H1 (cell line): ENCODE measurements at regions not wholly inside any gene's neighbourhood (a gene's known extent, or its start where the extent isn't known, plus 50 kb on each side); places are given as distances from the start of the nearest gene placed in this dataset.

Experiments used
- CTCF ChIA-PET: fragments of 300-600 bp; sonication (Branson Sonifier 250); formaldehyde crosslinking; loops from one replicate; lab custom pipeline; 2021; ENCODE audit not compliant: partially characterized antibody; lab: Charles Lee
- POLR2A ChIA-PET: fragments of 300-600 bp; sonication (Branson Sonifier 250); formaldehyde crosslinking; loops from one replicate; lab custom pipeline; 2021; ENCODE audit warnings: inconsistent platforms; ENCODE audit not compliant: partially characterized antibody; lab: Charles Lee
- DNase-seq, 2 experiments: peaks; one replicate each; pipeline versions ENCODE4 v3.0.0 to v3.0.0-alpha.2; 2010 to 2022; ENCODE audit warnings: low spot score in 2 of 2, low read depth in 1 of 2, mixed read lengths in 1 of 2
- FAIRE-seq: peaks from 2 replicates; lab custom pipeline; 2011; peaks lifted over from hg19 to GRCh38; lab: Jason Lieb, UNC
- H2AFZ ChIP-seq: 2 replicates; pipeline ENCODE4 v1.8.1; 2012; ENCODE audit warnings: low read length, inconsistent platforms
- H2AK5ac ChIP-seq: 2 replicates; pipeline ENCODE4 v1.6.1; 2013; ENCODE audit warnings: low read depth, low read length
- H2BK120ac ChIP-seq: replicated peaks from 2 replicates; pipeline ENCODE3; 2013; ENCODE audit warnings: low read depth, low read length, inconsistent platforms
- H2BK12ac ChIP-seq: 2 replicates; pipeline ENCODE4 v1.6.1; 2013; ENCODE audit warnings: low read depth, low read length
- H2BK15ac ChIP-seq: 2 replicates; pipeline ENCODE4 v1.6.1; 2013; ENCODE audit warnings: low read length
- H2BK20ac ChIP-seq: 2 replicates; pipeline ENCODE4 v1.6.1; 2013; ENCODE audit warnings: low read length
- H2BK5ac ChIP-seq: 2 replicates; pipeline ENCODE4 v1.6.1; 2013; ENCODE audit warnings: low read depth, low read length
- H3K14ac ChIP-seq: 2 replicates; pipeline ENCODE4 v1.6.1; 2013; ENCODE audit warnings: inconsistent platforms; ENCODE audit not compliant: insufficient read length
- H3K18ac ChIP-seq: 2 replicates; pipeline ENCODE4 v1.6.1; 2013; ENCODE audit warnings: low read length; ENCODE audit errors: extremely low read depth
- H3K23ac ChIP-seq: 2 replicates; pipeline ENCODE4 v1.6.1; 2013; ENCODE audit warnings: inconsistent platforms; ENCODE audit not compliant: insufficient read length
- H3K23me2 ChIP-seq: 2 replicates; pipeline ENCODE4 v1.6.1; 2013; ENCODE audit warnings: low read depth, low read length
- H3K27ac ChIP-seq: 2 replicates; pipeline ENCODE4 v1.6.1; 2011; ENCODE audit warnings: low read depth, low read length, inconsistent platforms
- H3K27me3 ChIP-seq, 4 experiments: replicated peaks in 1 of 4; 1 replicate in 1 of 4; 2 replicates in 3 of 4; pipeline versions ENCODE4 v1.6.1 to v1.8.1; 2011 to 2013; ENCODE audit warnings: low read length in 3 of 4, mild to moderate bottlenecking in 3 of 4, inconsistent platforms in 2 of 4, mixed read lengths in 2 of 4, moderate library complexity in 1 of 4; ENCODE audit not compliant: control insufficient read depth in 3 of 4, insufficient read depth in 3 of 4; ENCODE audit errors: extremely low read depth in 1 of 4
- H3K36me3 ChIP-seq, 4 experiments: 2 replicates each; pipeline versions ENCODE4 v1.6.1 to v1.8.1; 2011 to 2013; ENCODE audit warnings: mild to moderate bottlenecking in 4 of 4, low read length in 3 of 4, moderate library complexity in 2 of 4, control low read depth in 1 of 4, inconsistent platforms in 1 of 4; ENCODE audit not compliant: insufficient read depth in 4 of 4, control insufficient read depth in 2 of 4
- H3K4ac ChIP-seq: replicated peaks from 2 replicates; pipeline ENCODE3; 2013; ENCODE audit warnings: low read length, low read depth, mixed read lengths, inconsistent platforms; ENCODE audit not compliant: insufficient read length
- H3K4me1 ChIP-seq, 4 experiments: replicated peaks in 1 of 4; 1 replicate in 1 of 4; 2 replicates in 3 of 4; pipeline versions ENCODE4 v1.6.1 to v1.8.1; 2011 to 2013; ENCODE audit warnings: low read length in 3 of 4, inconsistent platforms in 2 of 4, mixed read lengths in 1 of 4; ENCODE audit not compliant: insufficient read depth in 4 of 4, control insufficient read depth in 3 of 4
- H3K4me2 ChIP-seq, 2 experiments: 2 replicates each; pipeline versions ENCODE4 v1.6.1 to v1.8.1; 2011 to 2013; ENCODE audit warnings: low read depth in 2 of 2, low read length in 2 of 2, control low read depth in 1 of 2, inconsistent platforms in 1 of 2, mild to moderate bottlenecking in 1 of 2; ENCODE audit not compliant: insufficient read depth in 1 of 2
- H3K4me3 ChIP-seq, 4 experiments: fragments of 200-600, 300-600 bp in 1 of 4; sonication (generic), shearing (Covaris generic), sonication (Bioruptor Twin) in 1 of 4; 2 replicates each; pipeline versions ENCODE4 v1.5.1 to v1.8.1; 2011 to 2016; ENCODE audit warnings: low read length in 4 of 4, low read depth in 3 of 4, control low read depth in 2 of 4, inconsistent platforms in 2 of 4, mild to moderate bottlenecking in 2 of 4, mixed read lengths in 1 of 4, moderate library complexity in 1 of 4; ENCODE audit not compliant: insufficient read depth in 2 of 4; ENCODE audit errors: extremely low read depth in 1 of 4
- H3K56ac ChIP-seq: replicated peaks from 2 replicates; pipeline ENCODE3; 2013; ENCODE audit warnings: low read depth, mild to moderate bottlenecking, mixed read lengths, low read length, inconsistent platforms; ENCODE audit not compliant: insufficient read length
- H3K79me1 ChIP-seq: 2 replicates; pipeline ENCODE4 v1.6.1; 2013; ENCODE audit warnings: low read depth, low read length, control low read depth
- H3K79me2 ChIP-seq, 2 experiments: 2 replicates each; pipeline versions ENCODE4 v1.6.1 to v1.8.1; 2012 to 2013; ENCODE audit warnings: low read length in 2 of 2, mild to moderate bottlenecking in 2 of 2, inconsistent platforms in 1 of 2; ENCODE audit not compliant: insufficient read depth in 2 of 2, control insufficient read depth in 1 of 2
- H3K9ac ChIP-seq, 4 experiments: replicated peaks in 1 of 4; 1 replicate in 1 of 4; 2 replicates in 3 of 4; pipeline versions ENCODE4 v1.6.1 to v1.8.1; 2011 to 2013; ENCODE audit warnings: low read depth in 3 of 4, low read length in 3 of 4, control low read depth in 2 of 4, mild to moderate bottlenecking in 2 of 4, moderate library complexity in 2 of 4, inconsistent platforms in 1 of 4; ENCODE audit errors: extremely low read depth in 1 of 4
- H3K9me3 ChIP-seq, 2 experiments: 2 replicates each; pipeline versions ENCODE4 v1.6.1 to v1.8.1; 2012 to 2013; ENCODE audit warnings: mild to moderate bottlenecking in 2 of 2, moderate library complexity in 2 of 2, control low read depth in 1 of 2, inconsistent platforms in 1 of 2, low read depth in 1 of 2, low read length in 1 of 2, mixed read lengths in 1 of 2; ENCODE audit not compliant: insufficient read depth in 2 of 2
- H4K20me1 ChIP-seq, 2 experiments: replicated peaks in 1 of 2; 2 replicates each; pipeline versions ENCODE3 to v1.8.1; 2011 to 2013; ENCODE audit warnings: inconsistent platforms in 2 of 2, low read length in 2 of 2, mild to moderate bottlenecking in 1 of 2; ENCODE audit not compliant: insufficient read depth in 2 of 2, control insufficient read depth in 1 of 2
- H4K5ac ChIP-seq: 2 replicates; pipeline ENCODE4 v1.6.1; 2013; ENCODE audit warnings: low read length, low read depth, mixed read lengths, inconsistent platforms; ENCODE audit not compliant: insufficient read length
- H4K8ac ChIP-seq: 2 replicates; pipeline ENCODE4 v1.8.0; 2013; ENCODE audit warnings: mild to moderate bottlenecking, moderate library complexity, low read length, inconsistent platforms; ENCODE audit not compliant: insufficient read depth; ENCODE audit errors: extremely low read depth
- H4K91ac ChIP-seq: replicated peaks from 2 replicates; pipeline ENCODE3; 2013; ENCODE audit warnings: low read length, mixed read lengths, inconsistent platforms; ENCODE audit not compliant: insufficient read length
- BCL11A ChIP-seq, 2 experiments: IDR thresholded peaks; one replicate each; pipeline ENCODE4 v1.6.1; 2011; ENCODE audit warnings: low read depth in 2 of 2, low read length in 2 of 2, mild to moderate bottlenecking in 2 of 2
- CEBPB ChIP-seq: IDR thresholded peaks from 2 replicates; pipeline ENCODE4 v1.6.1; 2012; ENCODE audit warnings: low read depth, low read length
- EZH2 ChIP-seq: fragments of 200-600 bp; sonication (generic); IDR thresholded peaks from 2 replicates; pipeline ENCODE4 v1.7.1; 2012; ENCODE audit warnings: low read depth, mild to moderate bottlenecking, moderate library complexity, low read length, inconsistent platforms; ENCODE audit not compliant: severe bottlenecking
- RBBP5 ChIP-seq: IDR thresholded peaks from 2 replicates; pipeline ENCODE4 v1.7.1; 2012; ENCODE audit warnings: low read depth, mild to moderate bottlenecking, inconsistent platforms, low read length, moderate library complexity, borderline replicate concordance
- SP1 ChIP-seq: IDR thresholded peaks from 2 replicates; pipeline ENCODE4 v1.6.1; 2011; ENCODE audit warnings: low read depth, low read length
- TAF7 ChIP-seq: optimal IDR thresholded peaks from 2 replicates; pipeline ENCODE3; 2011; ENCODE audit warnings: low read depth, mild to moderate bottlenecking, inconsistent platforms, low read length, moderate library complexity, borderline replicate concordance
- WGBS, 2 experiments: shearing (Covaris generic) in 1 of 2; methylation state at CpG; one replicate each; pipeline versions ENCODE4 v1.1.6 to v1.1.7; 2013 to 2015; ENCODE audit warnings: low lambda C conversion rate in 2 of 2, mixed read lengths in 2 of 2, inconsistent platforms in 1 of 2, low coverage in 1 of 2, missing lambda C conversion rate in 1 of 2; ENCODE audit not compliant: insufficient replicate concordance in 2 of 2, insufficient coverage in 1 of 2, insufficient read length in 1 of 2; ENCODE audit errors: extremely low coverage in 1 of 2, missing lambda C conversion rate in 1 of 2; 5-methylcytosine and 5-hydroxymethylcytosine counted together
- TF ChIP-seq, protein P1 (sequence below), 3 experiments: IDR thresholded peaks; 1 replicate in 2 of 3; 2 replicates in 1 of 3; pipeline versions ENCODE4 v1.5.1 to v1.6.1; 2011; ENCODE audit warnings: low read length in 3 of 3, mild to moderate bottlenecking in 3 of 3, inconsistent platforms in 2 of 3, low read depth in 1 of 3, moderate library complexity in 1 of 3; ENCODE audit not compliant: insufficient read depth in 1 of 3; ENCODE audit errors: control extremely low read depth in 1 of 3
- TF ChIP-seq, protein P2 (sequence below): IDR thresholded peaks from 2 replicates; pipeline ENCODE4 v1.6.1; 2011; ENCODE audit warnings: low read length, improper control_type of control experiment

- no peaks in the 10 kb centered on the region for H3K4me1 ChIP-seq
- H3K23ac ChIP-seq = no peak overlapping the region
- ChIA-PET POLR2A (no interaction called here), CTCF (no interaction called here)
- WGBS, 2 experiments = 93% methylated on average over 1 of the region's 1 CpG; no CpG with 5 or more reads in 1 of the 2 experiments
- FAIRE-seq (no peak), DNase-seq (no peak)
- no peak overlapping the region for H3K4me3 ChIP-seq
- H3K56ac ChIP-seq = no peak overlapping the region
- H3K36me3 ChIP-seq = no peaks in the 10 kb centered on the region
- TF ChIP-seq, protein P1, sequence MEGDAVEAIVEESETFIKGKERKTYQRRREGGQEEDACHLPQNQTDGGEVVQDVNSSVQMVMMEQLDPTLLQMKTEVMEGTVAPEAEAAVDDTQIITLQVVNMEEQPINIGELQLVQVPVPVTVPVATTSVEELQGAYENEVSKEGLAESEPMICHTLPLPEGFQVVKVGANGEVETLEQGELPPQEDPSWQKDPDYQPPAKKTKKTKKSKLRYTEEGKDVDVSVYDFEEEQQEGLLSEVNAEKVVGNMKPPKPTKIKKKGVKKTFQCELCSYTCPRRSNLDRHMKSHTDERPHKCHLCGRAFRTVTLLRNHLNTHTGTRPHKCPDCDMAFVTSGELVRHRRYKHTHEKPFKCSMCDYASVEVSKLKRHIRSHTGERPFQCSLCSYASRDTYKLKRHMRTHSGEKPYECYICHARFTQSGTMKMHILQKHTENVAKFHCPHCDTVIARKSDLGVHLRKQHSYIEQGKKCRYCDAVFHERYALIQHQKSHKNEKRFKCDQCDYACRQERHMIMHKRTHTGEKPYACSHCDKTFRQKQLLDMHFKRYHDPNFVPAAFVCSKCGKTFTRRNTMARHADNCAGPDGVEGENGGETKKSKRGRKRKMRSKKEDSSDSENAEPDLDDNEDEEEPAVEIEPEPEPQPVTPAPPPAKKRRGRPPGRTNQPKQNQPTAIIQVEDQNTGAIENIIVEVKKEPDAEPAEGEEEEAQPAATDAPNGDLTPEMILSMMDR (IDR thresholded peaks at IDR 0.05; ENCODE audit: control extremely low read depth in 1 of 3, insufficient read depth in 1 of 3, low read depth in 1 of 3, low read length in 3 of 3) = no peak
- no peak for TF ChIP-seq CEBPB
- no peak for TF ChIP-seq TAF7
- TF ChIP-seq, protein P2, sequence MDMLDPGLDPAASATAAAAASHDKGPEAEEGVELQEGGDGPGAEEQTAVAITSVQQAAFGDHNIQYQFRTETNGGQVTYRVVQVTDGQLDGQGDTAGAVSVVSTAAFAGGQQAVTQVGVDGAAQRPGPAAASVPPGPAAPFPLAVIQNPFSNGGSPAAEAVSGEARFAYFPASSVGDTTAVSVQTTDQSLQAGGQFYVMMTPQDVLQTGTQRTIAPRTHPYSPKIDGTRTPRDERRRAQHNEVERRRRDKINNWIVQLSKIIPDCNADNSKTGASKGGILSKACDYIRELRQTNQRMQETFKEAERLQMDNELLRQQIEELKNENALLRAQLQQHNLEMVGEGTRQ = no peak
- TF ChIP-seq SP1 = no peak
- TF ChIP-seq BCL11A (IDR thresholded peaks at IDR 0.05; ENCODE audit: low read depth in 2 of 2, low read length in 2 of 2) = no peak
- no peak for TF ChIP-seq RBBP5
- no peak for TF ChIP-seq EZH2
- H2AFZ ChIP-seq = no peak overlapping the region
- H2BK15ac ChIP-seq = no peak overlapping the region
- no peak overlapping the region for H4K5ac ChIP-seq
- H3K9ac ChIP-seq = no peak overlapping the region
- no peaks in the 10 kb centered on the region for H3K79me1 ChIP-seq
- no peak overlapping the region for H3K4me2 ChIP-seq
- peaks cover 0 to 3% (median 0%) of the 10 kb centered on the region in 4 experiments; a peak in 1 of 7 replicates for H3K27me3 ChIP-seq
- no peak overlapping the region for H2BK5ac ChIP-seq
- H2AK5ac ChIP-seq = no peak overlapping the region
- H3K18ac ChIP-seq = no peak overlapping the region
- H4K8ac ChIP-seq = no peak overlapping the region
- H4K91ac ChIP-seq = no peak overlapping the region
- H3K4ac ChIP-seq = no peak overlapping the region
- no peak overlapping the region for H3K14ac ChIP-seq
- no peak overlapping the region for H2BK12ac ChIP-seq
- H3K9me3 ChIP-seq = no peaks in the 10 kb centered on the region
- no peak overlapping the region for H2BK120ac ChIP-seq
- H3K79me2 ChIP-seq = no peaks in the 10 kb centered on the region
- H3K27ac ChIP-seq = no peak overlapping the region
- no peak overlapping the region for H2BK20ac ChIP-seq
- no peaks in the 10 kb centered on the region for H3K23me2 ChIP-seq
- no peaks in the 10 kb centered on the region for H4K20me1 ChIP-seq
Measured at GRCh38 chr9:22740781-22741180, 294.2 kb downstream of the DMRTA1 start.
